ENCODE measurements at regions not wholly inside any gene's neighbourhood (a gene's known extent, or its start where the extent isn't known, plus 50 kb on each side); places are given as distances from the start of the nearest gene placed in this dataset.

DNA sequence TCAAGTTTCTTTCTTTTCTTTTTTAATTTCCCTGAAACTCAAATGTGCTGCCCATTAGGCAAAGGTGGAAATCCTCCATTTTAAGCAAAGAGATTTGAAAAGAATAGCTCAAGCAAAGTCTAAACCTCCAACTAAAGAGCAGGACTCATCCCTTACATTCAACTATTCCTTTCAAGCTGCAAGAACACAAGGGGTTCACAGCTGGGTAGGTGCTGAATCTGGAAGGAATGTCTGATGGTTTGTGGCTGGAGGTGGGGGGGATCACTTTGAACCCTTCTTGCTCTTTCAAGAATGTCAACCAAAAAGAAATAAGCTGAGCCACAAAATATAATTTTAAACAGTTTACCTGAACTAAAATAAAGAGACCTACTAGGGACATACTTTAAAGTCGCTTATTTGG lies 375.7 kb upstream of the CDH10 start:
- DNase-seq (no peak), ATAC-seq (no peak)
- H3K27ac ChIP-seq = no peak overlapping the region
- H3K27me3 ChIP-seq = no peaks in the 10 kb centered on the region
- 38 to 41% methylated on average over 1 of the region's 1 CpG for WGBS, 2 donors
- intact Hi-C loops (cut with DNase I) = no loop called here
- H3K4me3 ChIP-seq = no peak overlapping the region
- TF ChIP-seq, protein P1, sequence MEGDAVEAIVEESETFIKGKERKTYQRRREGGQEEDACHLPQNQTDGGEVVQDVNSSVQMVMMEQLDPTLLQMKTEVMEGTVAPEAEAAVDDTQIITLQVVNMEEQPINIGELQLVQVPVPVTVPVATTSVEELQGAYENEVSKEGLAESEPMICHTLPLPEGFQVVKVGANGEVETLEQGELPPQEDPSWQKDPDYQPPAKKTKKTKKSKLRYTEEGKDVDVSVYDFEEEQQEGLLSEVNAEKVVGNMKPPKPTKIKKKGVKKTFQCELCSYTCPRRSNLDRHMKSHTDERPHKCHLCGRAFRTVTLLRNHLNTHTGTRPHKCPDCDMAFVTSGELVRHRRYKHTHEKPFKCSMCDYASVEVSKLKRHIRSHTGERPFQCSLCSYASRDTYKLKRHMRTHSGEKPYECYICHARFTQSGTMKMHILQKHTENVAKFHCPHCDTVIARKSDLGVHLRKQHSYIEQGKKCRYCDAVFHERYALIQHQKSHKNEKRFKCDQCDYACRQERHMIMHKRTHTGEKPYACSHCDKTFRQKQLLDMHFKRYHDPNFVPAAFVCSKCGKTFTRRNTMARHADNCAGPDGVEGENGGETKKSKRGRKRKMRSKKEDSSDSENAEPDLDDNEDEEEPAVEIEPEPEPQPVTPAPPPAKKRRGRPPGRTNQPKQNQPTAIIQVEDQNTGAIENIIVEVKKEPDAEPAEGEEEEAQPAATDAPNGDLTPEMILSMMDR (IDR thresholded peaks at IDR 0.05) = no peak
- H3K9me3 ChIP-seq = peaks cover 0 to 18% (median 0%) of the 10 kb centered on the region in 11 donors
- no peaks in the 10 kb centered on the region for H3K36me3 ChIP-seq
- no peaks in the 10 kb centered on the region for H3K4me1 ChIP-seq

DNA sequence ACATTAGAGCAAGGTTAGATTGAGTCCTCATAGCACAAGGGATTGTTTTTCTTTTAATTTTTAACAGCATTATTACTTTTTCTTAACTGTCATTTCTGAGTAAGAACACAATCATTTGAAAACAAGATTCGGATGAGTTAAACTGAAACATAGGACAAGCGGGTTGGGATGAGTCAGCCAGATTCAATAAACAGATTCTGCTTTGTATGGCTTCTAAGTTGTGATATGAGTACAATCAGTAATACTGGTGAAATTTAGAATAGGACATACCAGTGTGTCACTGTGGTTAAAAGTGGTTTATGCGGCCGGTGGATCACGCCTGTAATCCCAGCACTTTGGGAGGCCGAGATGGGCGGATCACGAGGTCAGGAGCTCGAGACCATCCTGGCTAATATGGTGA lies 364.3 kb upstream of the CDH10 start:
- TF ChIP-seq, protein P1 (IDR thresholded peaks at IDR 0.05) = no peak
- no peak for DNase-seq
- Histone ChIP-seq H3K4me1 (no peaks in the 10 kb centered on the region), H3K27ac (no peak overlapping the region), H3K4me3 (no peak overlapping the region), H3K9me3 (peaks cover 0 to 11% (median 0%) of the 10 kb centered on the region in 11 donors), H3K36me3 (no peaks in the 10 kb centered on the region), H3K27me3 (no peaks in the 10 kb centered on the region)
- intact Hi-C loops (cut with DNase I) = no loop called here
- ATAC-seq = no peak
- 88 to 93% methylated on average over 9 of the region's 9 CpGs for WGBS, 2 donors

DNA sequence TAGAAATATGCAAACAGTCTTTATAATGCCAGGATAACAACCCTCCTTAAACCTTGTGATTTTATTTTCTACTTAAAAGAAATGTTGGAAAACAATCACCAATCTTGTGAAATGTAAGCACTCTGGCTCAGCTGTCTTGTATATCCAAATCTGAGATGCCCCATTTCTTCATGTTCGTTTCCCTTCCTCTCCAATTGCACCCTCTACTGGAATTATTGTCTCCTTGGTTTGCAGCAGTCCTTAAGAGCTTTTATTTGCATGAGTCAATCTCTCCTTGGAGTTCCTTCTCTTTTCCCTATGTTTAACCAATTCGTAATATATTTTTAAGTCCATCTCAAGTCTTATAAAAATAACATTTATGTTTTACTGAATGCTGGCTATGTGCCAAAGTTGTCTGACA lies 362.0 kb upstream of the CDH10 start:
- Histone ChIP-seq H3K27me3 (no peaks in the 10 kb centered on the region), H3K9me3 (peaks cover 0 to 10% (median 0%) of the 10 kb centered on the region in 11 donors), H3K36me3 (no peaks in the 10 kb centered on the region), H3K27ac (no peak overlapping the region), H3K4me3 (no peak overlapping the region), H3K4me1 (no peaks in the 10 kb centered on the region)
- DNase-seq (no peak), ATAC-seq (no peak)
- intact Hi-C loops (cut with DNase I) = no loop called here
- 20 to 34% methylated on average over 2 of the region's 2 CpGs for WGBS, 2 donors
- TF ChIP-seq, protein P1 (IDR thresholded peaks at IDR 0.05) = no peak

DNA sequence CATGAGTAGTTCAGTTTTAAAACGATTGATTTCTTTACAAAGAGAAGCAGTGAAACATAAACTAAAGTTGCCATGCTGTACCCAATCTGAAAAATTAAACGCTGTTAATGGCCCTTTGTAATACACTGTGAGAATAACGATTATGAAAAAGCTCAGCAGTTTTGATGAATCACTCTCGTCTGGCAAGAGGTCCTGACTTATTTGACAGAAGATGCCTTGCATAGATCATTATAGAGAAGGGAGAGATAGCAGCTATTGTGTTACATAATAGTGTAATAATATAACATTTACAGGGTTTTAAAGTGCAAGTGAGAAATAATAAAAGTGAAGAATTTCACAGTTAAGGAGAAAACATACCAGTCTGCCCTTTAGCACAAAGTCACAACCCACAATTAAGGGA lies 361.5 kb upstream of the CDH10 start:
- Histone ChIP-seq H3K27me3 (no peaks in the 10 kb centered on the region), H3K27ac (no peak overlapping the region), H3K4me1 (no peaks in the 10 kb centered on the region), H3K9me3 (peaks cover 0 to 7% (median 0%) of the 10 kb centered on the region in 11 donors), H3K36me3 (no peaks in the 10 kb centered on the region), H3K4me3 (no peak overlapping the region)
- TF ChIP-seq, protein P1 (IDR thresholded peaks at IDR 0.05) = no peak
- WGBS, 2 donors = 35% methylated on average over 4 of the region's 4 CpGs
- ATAC-seq (no peak), DNase-seq (no peak)
- intact Hi-C loops (cut with DNase I) = no loop called here

Data from heart right ventricle (tissue), 16 donors.